ENCODE measurements at regions not wholly inside any gene's neighbourhood (a gene's known extent, or its start where the extent isn't known, plus 50 kb on each side); places are given as distances from the start of the nearest gene placed in this dataset.

- no peak overlapping the region for H3K27ac ChIP-seq
- no peaks in the 10 kb centered on the region for H3K4me1 ChIP-seq
- 58% methylated on average over 3 of the region's 3 CpGs for WGBS
- no peak for TF ChIP-seq CTCF (IDR thresholded peaks at IDR 0.05)
- TF ChIP-seq POLR2A (IDR thresholded peaks at IDR 0.05): no peak
- no peak for TF ChIP-seq POLR2AphosphoS5 (IDR thresholded peaks at IDR 0.05)
- TF ChIP-seq EP300 (IDR thresholded peaks at IDR 0.05): no peak
- H3K4me3 ChIP-seq: no peak overlapping the region
- H3K36me3 ChIP-seq: no peaks in the 10 kb centered on the region
- DNase-seq (ENCODE audit: low spot score in 2 of 2): no peak
- peaks cover 4% of the 10 kb centered on the region for H3K27me3 ChIP-seq
- H3K9me3 ChIP-seq: no peaks in the 10 kb centered on the region
Measured at GRCh38 chr10:33101392-33101787, 143.4 kb upstream of the ITGB1 start.

- Histone ChIP-seq H3K36me3 (no peaks in the 10 kb centered on the region), H3K27ac (no peak overlapping the region), H3K4me3 (no peak overlapping the region), H3K27me3 (no peaks in the 10 kb centered on the region), H3K4me1 (no peaks in the 10 kb centered on the region), H3K9me3 (no peaks in the 10 kb centered on the region)
- TF ChIP-seq CTCF (IDR thresholded peaks at IDR 0.05) (no peak), EP300 (IDR thresholded peaks at IDR 0.05) (no peak), POLR2AphosphoS5 (IDR thresholded peaks at IDR 0.05) (no peak), POLR2A (IDR thresholded peaks at IDR 0.05) (no peak)
- DNase-seq (ENCODE audit: low spot score in 2 of 2): no peak
- WGBS: 73% methylated on average over 1 of the region's 1 CpG
Measured at GRCh38 chr10:33100781-33101391, 142.9 kb upstream of the ITGB1 start.

- no peaks in the 10 kb centered on the region for H3K27me3 ChIP-seq
- WGBS: 54% methylated on average over 1 of the region's 1 CpG
- no peaks in the 10 kb centered on the region for H3K36me3 ChIP-seq
- TF ChIP-seq POLR2AphosphoS5 (IDR thresholded peaks at IDR 0.05) (no peak), EP300 (IDR thresholded peaks at IDR 0.05) (no peak), CTCF (IDR thresholded peaks at IDR 0.05) (no peak), POLR2A (IDR thresholded peaks at IDR 0.05) (no peak)
- H3K9me3 ChIP-seq: no peaks in the 10 kb centered on the region
- no peak overlapping the region for H3K4me3 ChIP-seq
- no peak overlapping the region for H3K27ac ChIP-seq
- DNase-seq (ENCODE audit: low spot score in 2 of 2): no peak
- H3K4me1 ChIP-seq: no peaks in the 10 kb centered on the region
Measured at GRCh38 chr10:33099748-33100147, 141.7 kb upstream of the ITGB1 start.

GRCh38 chr10:33098951-33099663 lies 141.1 kb upstream of the ITGB1 start:
- H3K4me3 ChIP-seq: no peak overlapping the region
- H3K27ac ChIP-seq: no peak overlapping the region
- no peak for DNase-seq (ENCODE audit: low spot score in 2 of 2)
- 82% methylated on average over 4 of the region's 4 CpGs for WGBS
- H3K9me3 ChIP-seq: peaks cover 3% of the 10 kb centered on the region
- no peaks in the 10 kb centered on the region for H3K27me3 ChIP-seq
- no peaks in the 10 kb centered on the region for H3K36me3 ChIP-seq
- no peaks in the 10 kb centered on the region for H3K4me1 ChIP-seq
- TF ChIP-seq POLR2A (IDR thresholded peaks at IDR 0.05) (no peak), CTCF (IDR thresholded peaks at IDR 0.05) (no peak), POLR2AphosphoS5 (IDR thresholded peaks at IDR 0.05) (no peak)

- no peaks in the 10 kb centered on the region for H3K27me3 ChIP-seq
- H3K27ac ChIP-seq: no peak overlapping the region
- WGBS: 71% methylated on average over 5 of the region's 5 CpGs
- H3K4me1 ChIP-seq: no peaks in the 10 kb centered on the region
- no peak for DNase-seq (ENCODE audit: low spot score in 2 of 2)
- TF ChIP-seq POLR2AphosphoS5 (IDR thresholded peaks at IDR 0.05): no peak
- no peak for TF ChIP-seq EP300 (IDR thresholded peaks at IDR 0.05)
- TF ChIP-seq POLR2A (IDR thresholded peaks at IDR 0.05): no peak
- no peak for TF ChIP-seq CTCF (IDR thresholded peaks at IDR 0.05)
- peaks cover 4% of the 10 kb centered on the region for H3K9me3 ChIP-seq
- no peaks in the 10 kb centered on the region for H3K36me3 ChIP-seq
- H3K4me3 ChIP-seq: no peak overlapping the region
Measured at GRCh38 chr10:33095867-33096815, 138.1 kb upstream of the ITGB1 start.
